Right atrium auricular region (tissue), 2 donors: ENCODE measurements at regions not wholly inside any gene's neighbourhood (a gene's known extent, or its start where the extent isn't known, plus 50 kb on each side); places are given as distances from the start of the nearest gene placed in this dataset.

ENCODE experiments used
- DNase-seq: peaks from one replicate; pipeline ENCODE4 v3.0.0-alpha.2; 2019; ENCODE audit warnings: low spot score
- H3K27ac ChIP-seq, 2 donors: fragments of 200-600 bp; sonication (generic); 1 replicate in 1 of 2; 2 replicates in 1 of 2; pipeline ENCODE4 v1.5.1; 2016 to 2019
- H3K27me3 ChIP-seq, 2 donors: fragments of 200-600 bp; sonication (generic); one replicate each; pipeline versions ENCODE4 v1.5.1 to v1.6.0; 2017 to 2019
- H3K36me3 ChIP-seq: fragments of 200-600 bp; sonication (generic); one replicate; pipeline ENCODE4 v1.5.1; 2016
- H3K4me1 ChIP-seq, 2 donors: fragments of 200-600 bp; sonication (generic); one replicate each; pipeline versions ENCODE4 v1.5.1 to v1.6.0; 2017 to 2019
- H3K4me3 ChIP-seq, 2 donors: fragments of 200-600 bp; sonication (generic); 1 replicate in 1 of 2; 2 replicates in 1 of 2; pipeline ENCODE4 v1.5.1; 2017 to 2019; ENCODE audit warnings: mild to moderate bottlenecking in 1 of 2, moderate library complexity in 1 of 2
- H3K9me3 ChIP-seq, 2 donors: fragments of 200-600 bp; sonication (generic); one replicate each; pipeline ENCODE4 v1.5.1; 2019
- TF ChIP-seq, protein P1 (sequence below), 2 donors: fragments of 200-600 bp; sonication (generic); IDR thresholded peaks; one replicate each; pipeline ENCODE4 v1.5.1; 2019; ENCODE audit warnings: antibody characterized with exemption in 2 of 2

DNA sequence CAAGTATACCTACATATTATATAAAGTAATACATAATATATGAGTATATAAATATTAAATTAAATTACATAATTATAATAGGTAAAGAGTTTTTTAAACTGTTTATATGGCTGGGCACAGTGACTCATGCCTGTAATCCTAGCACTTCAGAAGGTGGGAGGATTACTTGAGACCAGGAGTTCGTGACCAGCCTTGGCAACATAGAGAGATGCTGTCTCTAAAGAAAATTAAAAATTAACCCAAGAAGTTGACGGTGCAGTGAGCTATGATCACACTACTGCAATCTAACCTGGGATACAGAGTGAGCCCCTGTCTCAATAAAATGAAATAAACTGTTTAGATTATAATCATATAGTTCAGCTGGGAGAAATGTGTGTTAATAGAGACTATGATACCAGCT lies 363.0 kb downstream of the DDX10 start:
- no peak overlapping the region for H3K4me3 ChIP-seq
- no peak overlapping the region for H3K27ac ChIP-seq
- no peaks in the 10 kb centered on the region for H3K4me1 ChIP-seq
- no peaks in the 10 kb centered on the region for H3K36me3 ChIP-seq
- TF ChIP-seq, protein P1, sequence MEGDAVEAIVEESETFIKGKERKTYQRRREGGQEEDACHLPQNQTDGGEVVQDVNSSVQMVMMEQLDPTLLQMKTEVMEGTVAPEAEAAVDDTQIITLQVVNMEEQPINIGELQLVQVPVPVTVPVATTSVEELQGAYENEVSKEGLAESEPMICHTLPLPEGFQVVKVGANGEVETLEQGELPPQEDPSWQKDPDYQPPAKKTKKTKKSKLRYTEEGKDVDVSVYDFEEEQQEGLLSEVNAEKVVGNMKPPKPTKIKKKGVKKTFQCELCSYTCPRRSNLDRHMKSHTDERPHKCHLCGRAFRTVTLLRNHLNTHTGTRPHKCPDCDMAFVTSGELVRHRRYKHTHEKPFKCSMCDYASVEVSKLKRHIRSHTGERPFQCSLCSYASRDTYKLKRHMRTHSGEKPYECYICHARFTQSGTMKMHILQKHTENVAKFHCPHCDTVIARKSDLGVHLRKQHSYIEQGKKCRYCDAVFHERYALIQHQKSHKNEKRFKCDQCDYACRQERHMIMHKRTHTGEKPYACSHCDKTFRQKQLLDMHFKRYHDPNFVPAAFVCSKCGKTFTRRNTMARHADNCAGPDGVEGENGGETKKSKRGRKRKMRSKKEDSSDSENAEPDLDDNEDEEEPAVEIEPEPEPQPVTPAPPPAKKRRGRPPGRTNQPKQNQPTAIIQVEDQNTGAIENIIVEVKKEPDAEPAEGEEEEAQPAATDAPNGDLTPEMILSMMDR (IDR thresholded peaks at IDR 0.05) = no peak
- no peak for DNase-seq
- H3K9me3 ChIP-seq = peaks cover 0 to 6% of the 10 kb centered on the region in 2 donors
- H3K27me3 ChIP-seq = no peaks in the 10 kb centered on the region

DNA sequence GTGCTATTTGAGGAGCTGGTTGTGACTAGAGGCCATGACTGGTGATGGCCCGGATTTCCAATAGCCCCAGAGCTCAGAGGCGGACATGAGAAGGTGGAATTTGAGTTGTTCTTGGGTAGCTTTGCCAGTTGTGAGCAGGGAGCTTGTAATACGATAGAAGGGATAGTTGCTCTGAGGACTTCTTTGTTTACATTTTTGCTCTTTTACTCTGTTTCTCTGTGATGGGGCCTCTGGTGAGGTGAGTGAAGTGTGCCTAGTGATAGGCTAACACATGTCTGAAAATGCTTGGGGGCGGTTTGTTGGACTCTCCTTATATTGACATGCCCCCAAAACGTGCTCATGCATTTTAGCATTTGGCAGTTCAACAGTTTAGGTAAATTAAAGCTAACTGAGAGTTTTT lies 365.1 kb downstream of the DDX10 start:
- Histone ChIP-seq H3K27ac (no peak overlapping the region), H3K36me3 (no peaks in the 10 kb centered on the region), H3K4me3 (no peak overlapping the region), H3K4me1 (no peaks in the 10 kb centered on the region), H3K9me3 (peaks cover 0 to 3% of the 10 kb centered on the region in 2 donors), H3K27me3 (no peaks in the 10 kb centered on the region)
- TF ChIP-seq, protein P1 (IDR thresholded peaks at IDR 0.05) = no peak
- DNase-seq = no peak

DNA sequence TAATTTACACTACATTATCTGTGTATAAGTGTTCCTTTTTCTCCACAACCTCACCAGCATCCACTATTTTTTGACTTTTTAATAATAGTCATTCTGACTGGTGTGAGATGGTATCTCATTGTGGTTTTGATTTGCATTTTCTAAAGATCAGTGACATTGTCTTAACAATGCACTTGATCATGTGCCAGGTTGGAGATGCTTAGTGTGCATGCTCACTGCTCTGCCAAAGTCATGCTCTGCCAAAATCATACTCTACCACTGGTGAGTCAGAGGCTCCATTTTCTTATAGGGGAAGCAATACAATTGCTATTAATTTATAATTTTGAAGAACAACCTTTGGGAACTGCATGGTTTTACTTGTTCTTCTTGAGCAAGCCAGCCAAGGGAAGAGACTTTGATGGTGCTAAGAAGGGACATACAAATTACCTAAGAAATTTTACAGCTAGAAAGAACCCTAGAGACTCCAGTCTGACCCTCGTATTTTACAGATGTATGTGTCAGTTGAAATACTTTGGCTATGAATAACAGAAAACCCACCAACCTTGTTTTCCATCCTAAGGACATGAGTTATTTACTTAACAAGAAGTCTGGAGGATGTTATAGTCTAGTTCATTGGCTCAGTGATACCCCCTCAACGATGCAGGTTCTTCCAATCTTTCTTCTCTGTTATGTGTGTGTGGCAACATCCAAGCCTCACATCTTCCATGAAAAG lies 368.9 kb downstream of the DDX10 start:
- H3K27me3 ChIP-seq = no peaks in the 10 kb centered on the region
- no peak for DNase-seq
- no peak overlapping the region for H3K4me3 ChIP-seq
- no peaks in the 10 kb centered on the region for H3K9me3 ChIP-seq
- H3K27ac ChIP-seq = no peak overlapping the region
- TF ChIP-seq, protein P1 (IDR thresholded peaks at IDR 0.05) = no peak
- H3K36me3 ChIP-seq = no peaks in the 10 kb centered on the region
- H3K4me1 ChIP-seq = no peaks in the 10 kb centered on the region

DNA sequence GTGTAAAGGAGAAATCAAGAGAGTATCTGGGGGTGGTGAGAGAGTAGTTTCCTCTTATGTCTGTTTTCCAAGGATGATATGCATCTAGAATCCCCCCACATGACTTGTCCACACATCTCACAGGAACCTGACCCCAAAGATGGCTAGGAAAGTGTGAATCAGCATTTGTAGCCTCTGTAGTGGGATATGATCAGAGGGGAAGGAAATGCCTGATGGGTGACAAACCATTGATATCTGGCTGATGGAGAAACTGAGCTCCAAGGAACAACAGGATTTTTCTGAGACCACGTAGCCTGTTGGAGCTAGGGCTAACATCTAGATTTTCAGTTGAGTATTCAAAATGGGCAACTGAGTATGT lies 369.4 kb downstream of the DDX10 start:
- TF ChIP-seq, protein P1 (IDR thresholded peaks at IDR 0.05) = no peak
- no peaks in the 10 kb centered on the region for H3K4me1 ChIP-seq
- H3K27me3 ChIP-seq = no peaks in the 10 kb centered on the region
- DNase-seq = no peak
- no peaks in the 10 kb centered on the region for H3K36me3 ChIP-seq
- H3K27ac ChIP-seq = no peak overlapping the region
- H3K4me3 ChIP-seq = no peak overlapping the region
- H3K9me3 ChIP-seq = no peaks in the 10 kb centered on the region

DNA sequence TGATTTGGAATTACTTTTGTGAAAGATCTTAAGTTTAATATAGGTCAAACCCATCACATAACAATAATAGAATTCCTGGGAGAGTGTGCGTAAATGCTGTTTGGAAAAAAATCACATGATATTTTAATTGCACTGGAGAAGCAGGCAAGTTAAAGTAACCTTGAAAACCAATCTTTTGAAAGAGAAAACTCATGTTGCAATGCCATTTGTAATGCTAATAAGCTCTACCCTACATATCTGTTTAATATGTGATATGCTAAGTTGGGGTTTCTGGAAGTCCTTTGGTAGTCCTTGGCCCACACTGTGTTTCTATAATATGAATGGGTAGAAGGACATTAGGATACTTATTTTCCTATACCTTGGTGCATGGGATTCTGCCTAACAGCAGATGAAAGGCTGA lies 370.4 kb downstream of the DDX10 start:
- TF ChIP-seq, protein P1 (IDR thresholded peaks at IDR 0.05) = no peak
- no peak overlapping the region for H3K27ac ChIP-seq
- DNase-seq = no peak
- H3K4me3 ChIP-seq = no peak overlapping the region
- no peaks in the 10 kb centered on the region for H3K36me3 ChIP-seq
- H3K4me1 ChIP-seq = no peaks in the 10 kb centered on the region
- no peaks in the 10 kb centered on the region for H3K27me3 ChIP-seq
- no peaks in the 10 kb centered on the region for H3K9me3 ChIP-seq

DNA sequence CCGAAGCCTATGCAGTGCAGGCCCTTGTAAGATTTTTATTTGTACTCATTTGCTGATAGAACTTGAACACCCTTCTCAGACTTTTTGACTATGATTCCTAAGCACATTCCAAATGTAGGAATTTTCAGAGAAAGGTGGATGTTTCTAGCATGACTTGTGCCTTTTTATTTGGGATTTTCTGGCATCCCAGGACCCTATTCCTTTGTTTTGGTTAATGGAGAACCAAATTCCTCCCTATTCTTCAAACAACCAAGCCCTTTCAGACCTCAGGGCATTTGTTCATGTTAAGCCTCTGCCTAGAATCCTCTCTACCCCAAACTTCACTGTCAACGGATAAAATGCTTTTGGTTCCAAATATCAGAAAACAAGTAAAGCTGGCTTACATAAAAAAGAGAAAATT lies 371.1 kb downstream of the DDX10 start:
- no peaks in the 10 kb centered on the region for H3K4me1 ChIP-seq
- TF ChIP-seq, protein P1 (IDR thresholded peaks at IDR 0.05) = no peak
- DNase-seq = no peak
- H3K27ac ChIP-seq = no peak overlapping the region
- H3K27me3 ChIP-seq = no peaks in the 10 kb centered on the region
- no peaks in the 10 kb centered on the region for H3K36me3 ChIP-seq
- H3K4me3 ChIP-seq = no peak overlapping the region
- H3K9me3 ChIP-seq = no peaks in the 10 kb centered on the region
